Mesendoderm (in vitro differentiated cells): ENCODE measurements at regions not wholly inside any gene's neighbourhood (a gene's known extent, or its start where the extent isn't known, plus 50 kb on each side); places are given as distances from the start of the nearest gene placed in this dataset.

Experiments used
- DNase-seq: peaks from one replicate; pipeline ENCODE4 v3.0.0; 2013
- H2AK5ac ChIP-seq: 2 replicates; pipeline ENCODE4 v1.6.1; 2013; ENCODE audit warnings: low read length, inconsistent platforms
- H2BK120ac ChIP-seq: 2 replicates; pipeline ENCODE4 v1.6.1; 2013; ENCODE audit warnings: low read depth, mild to moderate bottlenecking, low read length, moderate library complexity, mixed read lengths
- H2BK15ac ChIP-seq: replicated peaks from 2 replicates; pipeline ENCODE4 v1.6.1; 2013; ENCODE audit warnings: low read depth, mild to moderate bottlenecking, moderate library complexity
- H2BK5ac ChIP-seq: 2 replicates; pipeline ENCODE4 v1.6.1; 2013; ENCODE audit warnings: low read length, inconsistent platforms
- H3K18ac ChIP-seq: 2 replicates; pipeline ENCODE4 v1.6.1; 2013; ENCODE audit warnings: mild to moderate bottlenecking, low read length, mixed read lengths
- H3K23ac ChIP-seq: one replicate; pipeline ENCODE4 v1.6.1; 2013; ENCODE audit warnings: low read length
- H3K27ac ChIP-seq: 2 replicates; pipeline ENCODE4 v1.5.1; 2013; ENCODE audit warnings: low read depth, mild to moderate bottlenecking, inconsistent platforms, low read length, moderate library complexity
- H3K27me3 ChIP-seq: 2 replicates; pipeline ENCODE4 v1.6.1; 2013; ENCODE audit warnings: low read length, control low read depth, mild to moderate bottlenecking, inconsistent platforms; ENCODE audit not compliant: insufficient read depth, poor library complexity
- H3K36me3 ChIP-seq: 2 replicates; pipeline ENCODE4 v1.6.1; 2013; ENCODE audit warnings: low read length, inconsistent platforms; ENCODE audit not compliant: control insufficient read depth, insufficient read depth
- H3K4ac ChIP-seq: one replicate; pipeline ENCODE4 v1.6.1; 2013; ENCODE audit warnings: low read depth, mild to moderate bottlenecking, low read length, moderate library complexity
- H3K4me1 ChIP-seq: 2 replicates; pipeline ENCODE4 v1.6.1; 2013; ENCODE audit warnings: low read depth, low read length, inconsistent platforms; ENCODE audit not compliant: control insufficient read depth
- H3K4me2 ChIP-seq: 2 replicates; pipeline ENCODE4 v1.6.1; 2013; ENCODE audit warnings: low read length
- H3K4me3 ChIP-seq: 2 replicates; pipeline ENCODE4 v1.5.1; 2013; ENCODE audit warnings: mild to moderate bottlenecking, low read length
- H3K56ac ChIP-seq: one replicate; pipeline ENCODE4 v1.6.1; 2013; ENCODE audit warnings: low read length
- H3K79me1 ChIP-seq: 2 replicates; pipeline ENCODE4 v1.6.1; 2013; ENCODE audit warnings: low read length, inconsistent platforms
- H3K79me2 ChIP-seq: 2 replicates; pipeline ENCODE4 v1.6.1; 2013; ENCODE audit warnings: mild to moderate bottlenecking, low read length; ENCODE audit not compliant: control insufficient read depth, insufficient read depth
- H3K9ac ChIP-seq: 2 replicates; pipeline ENCODE4 v1.6.1; 2013; ENCODE audit warnings: low read length, inconsistent platforms
- H4K5ac ChIP-seq: one replicate; pipeline ENCODE4 v1.6.1; 2013; ENCODE audit warnings: low read length
- H4K8ac ChIP-seq: one replicate; pipeline ENCODE4 v1.6.1; 2013; ENCODE audit warnings: low read depth, mild to moderate bottlenecking, control low read depth, low read length, moderate library complexity
- WGBS: extraction: QIAGEN DNeasy Blood & Tissue Kit; methylation state at CpG from one replicate; pipeline ENCODE4 v1.1.7; 2013; ENCODE audit warnings: low lambda C conversion rate, missing lambda C conversion rate; ENCODE audit not compliant: insufficient coverage; ENCODE audit errors: extremely low coverage; 5-methylcytosine and 5-hydroxymethylcytosine counted together

DNA sequence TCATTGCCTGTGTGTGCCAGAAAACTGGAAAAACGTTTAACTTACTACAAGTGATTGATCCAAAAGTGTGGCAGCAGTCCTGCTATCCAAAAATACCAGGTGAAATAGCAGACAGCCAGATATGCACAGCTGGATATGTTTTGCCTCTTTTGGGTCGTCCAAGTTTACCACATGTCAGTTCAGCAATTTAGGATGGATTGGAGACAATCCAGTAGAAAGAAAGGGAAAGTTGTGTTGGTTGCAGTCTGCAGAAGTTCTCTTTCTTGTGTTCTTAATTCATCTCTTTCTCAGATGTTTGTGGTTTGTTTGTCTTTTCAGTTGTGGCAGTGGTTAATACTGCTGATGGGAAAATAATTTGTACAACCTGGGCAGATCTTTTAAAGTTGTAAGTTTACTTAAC, 645.0 kb downstream of the PTPRC start:
- Histone ChIP-seq H3K4me3 (no peak overlapping the region), H3K4me1 (no peaks in the 10 kb centered on the region), H3K23ac (no peak overlapping the region), H3K79me1 (no peaks in the 10 kb centered on the region), H4K8ac (no peak overlapping the region), H3K56ac (no peak overlapping the region), H2AK5ac (no peak overlapping the region), H2BK120ac (no peak overlapping the region), H3K18ac (no peak overlapping the region), H3K27ac (no peak overlapping the region), H3K9ac (no peak overlapping the region), H2BK15ac (no peak overlapping the region), H2BK5ac (no peak overlapping the region), H3K27me3 (no peaks in the 10 kb centered on the region), H3K36me3 (no peaks in the 10 kb centered on the region), H3K4me2 (no peak overlapping the region), H3K79me2 (no peaks in the 10 kb centered on the region), H4K5ac (no peak overlapping the region), H3K4ac (no peak overlapping the region)
- DNase-seq: no peak
- no CpG with 5 or more reads among the region's 2 CpGs for WGBS

DNA sequence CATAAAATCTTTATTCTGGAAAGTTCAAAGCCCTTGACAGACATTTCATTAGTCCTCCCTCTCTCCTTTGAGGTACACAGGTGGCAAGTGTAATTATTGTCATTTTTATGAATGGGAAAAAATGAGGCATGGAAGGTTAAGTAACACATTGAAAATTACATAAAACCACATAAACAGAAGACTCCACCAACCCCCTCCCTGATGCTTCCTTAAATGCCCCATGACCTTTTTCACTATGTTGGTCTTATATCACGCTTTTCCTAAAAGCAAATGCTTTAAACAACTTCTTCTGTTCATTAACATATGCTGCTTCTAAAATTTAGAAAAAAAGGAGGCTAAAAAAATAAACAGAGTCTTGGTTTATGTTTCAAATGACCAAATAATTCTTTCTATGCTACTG, 648.4 kb downstream of the PTPRC start:
- Histone ChIP-seq H3K56ac (no peak overlapping the region), H3K27me3 (no peaks in the 10 kb centered on the region), H3K36me3 (no peaks in the 10 kb centered on the region), H3K4me1 (peaks cover 2% of the 10 kb centered on the region), H2BK120ac (no peak overlapping the region), H3K79me2 (no peaks in the 10 kb centered on the region), H3K27ac (no peak overlapping the region), H2BK5ac (no peak overlapping the region), H3K4ac (no peak overlapping the region), H3K9ac (no peak overlapping the region), H4K8ac (no peak overlapping the region), H4K5ac (no peak overlapping the region), H3K18ac (no peak overlapping the region), H3K79me1 (no peaks in the 10 kb centered on the region), H2AK5ac (no peak overlapping the region), H3K23ac (no peak overlapping the region), H3K4me3 (no peak overlapping the region), H2BK15ac (no peak overlapping the region), H3K4me2 (no peak overlapping the region)
- WGBS: no CpG with 5 or more reads among the region's 1 CpG
- DNase-seq: no peak

DNA sequence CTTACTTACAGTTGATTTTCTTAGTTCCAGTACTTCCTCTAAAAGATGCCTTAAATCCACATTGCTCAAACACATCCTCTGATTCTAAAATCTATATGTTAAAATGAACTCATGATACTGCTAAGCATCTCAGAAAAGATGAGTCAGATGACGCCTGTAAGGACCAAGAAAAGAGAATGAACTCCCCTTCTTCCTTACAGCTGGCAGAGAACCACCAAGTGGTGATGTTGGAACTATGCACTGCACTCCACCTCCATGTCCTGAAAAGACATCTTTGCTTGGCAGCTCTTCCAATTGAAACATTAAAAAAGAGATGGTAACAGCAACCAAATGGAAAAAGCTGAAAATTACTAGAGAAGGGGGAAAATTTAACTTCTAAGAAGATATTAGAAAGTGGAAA, 648.8 kb downstream of the PTPRC start:
- no peak overlapping the region for H4K8ac ChIP-seq
- H3K4me1 ChIP-seq: peaks cover 2% of the 10 kb centered on the region
- no peaks in the 10 kb centered on the region for H3K36me3 ChIP-seq
- DNase-seq: no peak
- no peak overlapping the region for H2BK120ac ChIP-seq
- no peak overlapping the region for H2BK15ac ChIP-seq
- H3K79me1 ChIP-seq: no peaks in the 10 kb centered on the region
- no peak overlapping the region for H4K5ac ChIP-seq
- no peak overlapping the region for H3K56ac ChIP-seq
- H2AK5ac ChIP-seq: no peak overlapping the region
- H3K4me2 ChIP-seq: no peak overlapping the region
- H3K27me3 ChIP-seq: no peaks in the 10 kb centered on the region
- H3K79me2 ChIP-seq: no peaks in the 10 kb centered on the region
- no peak overlapping the region for H3K4me3 ChIP-seq
- no peak overlapping the region for H3K23ac ChIP-seq
- no peak overlapping the region for H3K9ac ChIP-seq
- H3K27ac ChIP-seq: no peak overlapping the region
- H2BK5ac ChIP-seq: no peak overlapping the region
- no peak overlapping the region for H3K18ac ChIP-seq
- WGBS: no CpG with 5 or more reads among the region's 1 CpG
- H3K4ac ChIP-seq: no peak overlapping the region

DNA sequence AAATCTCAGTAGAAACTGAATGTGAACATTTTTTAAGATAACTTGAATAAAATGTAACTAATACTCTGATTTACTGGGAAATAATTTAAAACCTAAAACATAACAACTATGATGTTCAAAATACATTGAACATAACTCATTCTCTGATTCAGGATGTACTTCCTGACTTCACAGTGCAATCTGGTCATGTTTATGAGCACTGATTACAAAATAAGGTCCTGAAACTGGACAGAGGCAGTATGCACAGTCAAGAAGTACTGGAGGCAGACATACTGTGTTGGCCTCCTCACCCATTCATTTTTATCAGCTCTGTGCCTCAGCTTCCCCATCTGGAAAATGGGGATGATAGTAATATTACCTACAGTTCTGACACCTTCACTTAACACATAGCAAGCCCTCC, 651.3 kb downstream of the PTPRC start:
- no peaks in the 10 kb centered on the region for H3K36me3 ChIP-seq
- H3K23ac ChIP-seq: no peak overlapping the region
- H3K4me1 ChIP-seq: peaks cover 2% of the 10 kb centered on the region
- no peak overlapping the region for H3K9ac ChIP-seq
- H2BK5ac ChIP-seq: no peak overlapping the region
- no peaks in the 10 kb centered on the region for H3K27me3 ChIP-seq
- no peaks in the 10 kb centered on the region for H3K79me2 ChIP-seq
- H3K4me3 ChIP-seq: no peak overlapping the region
- no peaks in the 10 kb centered on the region for H3K79me1 ChIP-seq
- no peak overlapping the region for H3K27ac ChIP-seq
- no peak overlapping the region for H3K4ac ChIP-seq
- H4K5ac ChIP-seq: no peak overlapping the region
- H3K18ac ChIP-seq: no peak overlapping the region
- DNase-seq: no peak
- no peak overlapping the region for H3K56ac ChIP-seq
- H4K8ac ChIP-seq: no peak overlapping the region
- no peak overlapping the region for H2BK15ac ChIP-seq
- H2AK5ac ChIP-seq: no peak overlapping the region
- no peak overlapping the region for H2BK120ac ChIP-seq
- H3K4me2 ChIP-seq: no peak overlapping the region

- H3K18ac ChIP-seq: no peak overlapping the region
- H4K5ac ChIP-seq: no peak overlapping the region
- no peak overlapping the region for H2BK120ac ChIP-seq
- no peak overlapping the region for H3K23ac ChIP-seq
- no peak overlapping the region for H3K56ac ChIP-seq
- peaks cover 2% of the 10 kb centered on the region for H3K4me1 ChIP-seq
- H2BK15ac ChIP-seq: no peak overlapping the region
- no peaks in the 10 kb centered on the region for H3K36me3 ChIP-seq
- H3K9ac ChIP-seq: no peak overlapping the region
- H4K8ac ChIP-seq: no peak overlapping the region
- H2AK5ac ChIP-seq: no peak overlapping the region
- H2BK5ac ChIP-seq: no peak overlapping the region
- no peaks in the 10 kb centered on the region for H3K79me1 ChIP-seq
- no CpG with 5 or more reads among the region's 2 CpGs for WGBS
- no peak overlapping the region for H3K4ac ChIP-seq
- no peak overlapping the region for H3K4me2 ChIP-seq
- H3K27me3 ChIP-seq: no peaks in the 10 kb centered on the region
- H3K4me3 ChIP-seq: no peak overlapping the region
- DNase-seq: peak; percentile 65
- H3K27ac ChIP-seq: no peak overlapping the region
- H3K79me2 ChIP-seq: no peaks in the 10 kb centered on the region
These were observed 652.3 kb downstream of the PTPRC start for GRCh38 chr1:199291022-199291740.

- no peak overlapping the region for H4K5ac ChIP-seq
- no peaks in the 10 kb centered on the region for H3K27me3 ChIP-seq
- H3K4me3 ChIP-seq: no peak overlapping the region
- H3K79me2 ChIP-seq: no peaks in the 10 kb centered on the region
- no peak overlapping the region for H2BK15ac ChIP-seq
- H3K4ac ChIP-seq: no peak overlapping the region
- H3K56ac ChIP-seq: no peak overlapping the region
- no peaks in the 10 kb centered on the region for H3K36me3 ChIP-seq
- no peak overlapping the region for H3K27ac ChIP-seq
- no peak overlapping the region for H3K23ac ChIP-seq
- no peak overlapping the region for H2AK5ac ChIP-seq
- no peak overlapping the region for H2BK5ac ChIP-seq
- no CpG with 5 or more reads among the region's 1 CpG for WGBS
- H3K79me1 ChIP-seq: no peaks in the 10 kb centered on the region
- H3K4me2 ChIP-seq: no peak overlapping the region
- no peak overlapping the region for H2BK120ac ChIP-seq
- no peak overlapping the region for H4K8ac ChIP-seq
- no peak overlapping the region for H3K18ac ChIP-seq
- no peak for DNase-seq
- H3K4me1 ChIP-seq: peaks cover 2% of the 10 kb centered on the region
- H3K9ac ChIP-seq: no peak overlapping the region
These were observed 654.1 kb downstream of the PTPRC start for GRCh38 chr1:199292896-199293295.
